SKM-1 (cell line): ENCODE measurements at regions not wholly inside any gene's neighbourhood (a gene's known extent, or its start where the extent isn't known, plus 50 kb on each side); places are given as distances from the start of the nearest gene placed in this dataset.

Source experiments
- DNase-seq: peaks from one replicate; lab custom pipeline; 2025; ENCODE audit not compliant: unreplicated experiment; lab: John Stamatoyannopoulos, UW

- no peak for DNase-seq
Measured at GRCh38 chr5:167440846-167441245, 850.6 kb upstream of the WWC1 start.

GRCh38 chr5:167442922-167443321 lies 848.5 kb upstream of the WWC1 start:
- DNase-seq: no peak

GRCh38 chr5:167447466-167448375 lies 843.7 kb upstream of the WWC1 start:
- DNase-seq: no peak

GRCh38 chr5:167448376-167448775 lies 843.1 kb upstream of the WWC1 start:
- DNase-seq: no peak

- DNase-seq: no peak
Measured at GRCh38 chr5:167451076-167451475, 840.4 kb upstream of the WWC1 start.

- DNase-seq: no peak
Measured at GRCh38 chr5:167452136-167452535, 839.3 kb upstream of the WWC1 start.

- DNase-seq: no peak
Measured at GRCh38 chr5:167453246-167454030, 838.0 kb upstream of the WWC1 start.

GRCh38 chr5:167458412-167458811 lies 833.0 kb upstream of the WWC1 start:
- no peak for DNase-seq

- DNase-seq: no peak
Measured at GRCh38 chr5:167460449-167461020, 830.9 kb upstream of the WWC1 start.

GRCh38 chr5:167463939-167464338 lies 827.5 kb upstream of the WWC1 start:
- DNase-seq: no peak

- DNase-seq: no peak
Measured at GRCh38 chr5:167466992-167467391, 824.5 kb upstream of the WWC1 start.

- no peak for DNase-seq
Measured at GRCh38 chr5:167472566-167473108, 818.8 kb upstream of the WWC1 start.

GRCh38 chr5:167478188-167478587 lies 813.3 kb upstream of the WWC1 start:
- no peak for DNase-seq

- no peak for DNase-seq
Measured at GRCh38 chr5:167479779-167480178, 811.7 kb upstream of the WWC1 start.

- no peak for DNase-seq
Measured at GRCh38 chr5:167481345-167481744, 810.1 kb upstream of the WWC1 start.

- no peak for DNase-seq
Measured at GRCh38 chr5:167482555-167482954, 808.9 kb upstream of the WWC1 start.

- no peak for DNase-seq
Measured at GRCh38 chr5:167485061-167485774, 806.2 kb upstream of the WWC1 start.

- no peak for DNase-seq
Measured at GRCh38 chr5:167488371-167488770, 803.1 kb upstream of the WWC1 start.

GRCh38 chr5:167489202-167489601 lies 802.2 kb upstream of the WWC1 start:
- DNase-seq: no peak

- DNase-seq: no peak
Measured at GRCh38 chr5:167503926-167504720, 787.3 kb upstream of the WWC1 start.
